HG03354 (cell line): ENCODE measurements at regions not wholly inside any gene's neighbourhood (a gene's known extent, or its start where the extent isn't known, plus 50 kb on each side); places are given as distances from the start of the nearest gene placed in this dataset.
A peak's percentile ranks its signal among the peaks of the same experiment; 100 is the strongest.
"Not testable (repeated sequence)": the region's sequence is repeated elsewhere in the genome, so short reads cannot be mapped to it uniquely, and the experiment has no call there.

Experiments
- ATAC-seq: cut with Tn5 transposase; IDR thresholded peaks from one replicate; pipeline ENCODE4 v1.9.1; 2021; ENCODE audit warnings: mild to moderate bottlenecking; ENCODE audit not compliant: unreplicated experiment, poor library complexity, severe bottlenecking

- ATAC-seq, result not testable (repeated sequence)
Observed at GRCh38 chr5:114844711-114845110, 325.0 kb downstream of the TRIM36 start.

GRCh38 chr5:114839360-114839759, 330.3 kb downstream of the TRIM36 start:
- no peak for ATAC-seq

GRCh38 chr5:114838937-114839336, 330.8 kb downstream of the TRIM36 start:
- no peak for ATAC-seq

- ATAC-seq, result no peak
Observed at GRCh38 chr5:114830114-114830513, 339.6 kb downstream of the TRIM36 start.

GRCh38 chr5:114822863-114823262, 346.8 kb downstream of the TRIM36 start:
- ATAC-seq, result no peak

GRCh38 chr5:114822436-114822835, 347.3 kb downstream of the TRIM36 start:
- ATAC-seq, result no peak

GRCh38 chr5:114790403-114790792, 379.3 kb downstream of the TRIM36 start:
- ATAC-seq, result no peak

GRCh38 chr5:114789773-114790402, 379.8 kb downstream of the TRIM36 start:
- ATAC-seq, result peak; percentile 73

- ATAC-seq, result no peak
Observed at GRCh38 chr5:114782869-114783268, 386.8 kb downstream of the TRIM36 start.

- ATAC-seq, result no peak
Observed at GRCh38 chr5:114782177-114782576, 387.5 kb downstream of the TRIM36 start.

- no peak for ATAC-seq
Observed at GRCh38 chr5:114780290-114780689, 389.4 kb downstream of the TRIM36 start.

GRCh38 chr5:114744406-114744805, 382.5 kb downstream of the KCNN2 start:
- no peak for ATAC-seq

GRCh38 chr5:114734238-114734637, 372.4 kb downstream of the KCNN2 start:
- no peak for ATAC-seq

GRCh38 chr5:114729986-114730385, 368.1 kb downstream of the KCNN2 start:
- no peak for ATAC-seq

- ATAC-seq, result no peak
Observed at GRCh38 chr5:114727358-114727757, 365.5 kb downstream of the KCNN2 start.

- ATAC-seq, result no peak
Observed at GRCh38 chr5:114726131-114726530, 364.3 kb downstream of the KCNN2 start.

GRCh38 chr5:114719268-114719667, 357.4 kb downstream of the KCNN2 start:
- ATAC-seq, result no peak

- no peak for ATAC-seq
Observed at GRCh38 chr5:114716955-114717354, 355.1 kb downstream of the KCNN2 start.

GRCh38 chr5:114704225-114704893, 342.5 kb downstream of the KCNN2 start:
- ATAC-seq, result not testable (repeated sequence)

GRCh38 chr5:114702731-114703130, 340.9 kb downstream of the KCNN2 start:
- ATAC-seq, result no peak

GRCh38 chr5:114702136-114702535, 340.3 kb downstream of the KCNN2 start:
- ATAC-seq, result no peak

GRCh38 chr5:114700823-114701222, 339.0 kb downstream of the KCNN2 start:
- ATAC-seq, result no peak
